RWPE1 (cell line): ENCODE measurements at regions not wholly inside any gene's neighbourhood (a gene's known extent, or its start where the extent isn't known, plus 50 kb on each side); places are given as distances from the start of the nearest gene placed in this dataset.

Experiments used
- CTCF ChIA-PET: fragments of 350-600 bp; sonication (Branson Sonifier 250); formaldehyde crosslinking; extraction: SDS; loops from one replicate; lab custom pipeline; 2021; lab: Yijun Ruan, JAX
- POLR2A ChIA-PET: fragments of 400-600 bp; formaldehyde crosslinking; extraction: SDS; loops from one replicate; lab custom pipeline; 2020; ENCODE audit warnings: antibody characterized with exemption; ENCODE audit not compliant: low non-redundant PET; lab: Yijun Ruan, JAX
- DNase-seq: peaks from one replicate; pipeline ENCODE4 v3.0.0; 2012; ENCODE audit warnings: low spot score
- H3K27ac ChIP-seq: fragments of 450-650 bp; 2 replicates; pipeline ENCODE4 v1.5.1; 2017
- CTCF ChIP-seq: fragments of 450-650 bp; conservative IDR thresholded peaks from 2 replicates; pipeline ENCODE4 v1.5.1; 2017; ENCODE audit warnings: low read depth, mild to moderate bottlenecking

GRCh38 chr2:128901572-128902391, 583.1 kb upstream of the HS6ST1 start:
- POLR2A ChIA-PET = no interaction called here
- no peak for DNase-seq
- CTCF ChIA-PET = interaction anchor here (0.5 to 0.6 kb wide), 2 partner anchors 228 to 307 kb away, joined by 3 to 4 read pairs; no protein-coding TSS in a partner anchor
- H3K27ac ChIP-seq = no peak overlapping the region
- TF ChIP-seq CTCF = no peak

GRCh38 chr2:128903637-128904036, 585.0 kb upstream of the HS6ST1 start:
- ChIA-PET POLR2A (no interaction called here), CTCF (interaction anchor here (0.7 kb wide), 1 partner anchor 206 kb away, joined by 3 read pairs; no protein-coding TSS in a partner anchor)

GRCh38 chr2:128911276-128911675, 592.6 kb upstream of the HS6ST1 start:
- CTCF ChIA-PET = no interaction called here
- DNase-seq = no peak
- POLR2A ChIA-PET = no interaction called here
- no peak for TF ChIP-seq CTCF
- no peak overlapping the region for H3K27ac ChIP-seq

More at GRCh38 chr2:128903637-128904036, 585.0 kb upstream of the HS6ST1 start:
- no peak overlapping the region for H3K27ac ChIP-seq
- TF ChIP-seq CTCF = no peak
- no peak for DNase-seq

- TF ChIP-seq CTCF = no peak
- POLR2A ChIA-PET = no interaction called here
- CTCF ChIA-PET = no interaction called here
- no peak overlapping the region for H3K27ac ChIP-seq
- no peak for DNase-seq
These were observed 595.7 kb upstream of the HS6ST1 start for GRCh38 chr2:128914320-128914719.

GRCh38 chr2:128921751-128922150, 603.1 kb upstream of the HS6ST1 start:
- POLR2A ChIA-PET = no interaction called here
- H3K27ac ChIP-seq = no peak overlapping the region
- TF ChIP-seq CTCF = no peak
- CTCF ChIA-PET = no interaction called here
- no peak for DNase-seq

- no peak for DNase-seq
- CTCF ChIA-PET = no interaction called here
- no peak for TF ChIP-seq CTCF
- H3K27ac ChIP-seq = no peak overlapping the region
- POLR2A ChIA-PET = no interaction called here
These were observed 603.5 kb upstream of the HS6ST1 start for GRCh38 chr2:128922154-128922553.
